Endothelial cell of umbilical vein (primary cell): ENCODE measurements at regions not wholly inside any gene's neighbourhood (a gene's known extent, or its start where the extent isn't known, plus 50 kb on each side); places are given as distances from the start of the nearest gene placed in this dataset.

Source experiments
- BruUV-seq: library from RNA; stranded (reverse); fragments of 400-500 nt; replicated peaks from 2 replicates; lab custom pipeline; 2021; lab: Mats Ljungman, UMichigan
- CTCF ChIA-PET: fragments of 300-600, 350-600 bp; sonication (Branson Sonifier 250); formaldehyde crosslinking; loops from one replicate; lab custom pipeline; 2021; ENCODE audit warnings: antibody characterized with exemption, inconsistent platforms; lab: Charles Lee
- POLR2A ChIA-PET: fragments of 300-600, 350-600 bp; sonication (Branson Sonifier 250); formaldehyde crosslinking; loops from one replicate; lab custom pipeline; 2021; ENCODE audit warnings: antibody characterized with exemption, inconsistent platforms; lab: Charles Lee
- DNase-seq: peaks from one replicate; pipeline ENCODE4 v3.0.0-alpha.2; 2011; ENCODE audit warnings: low read depth, low spot score
- FAIRE-seq: peaks from 2 replicates; lab custom pipeline; 2011; peaks lifted over from hg19 to GRCh38; lab: Jason Lieb, UNC
- H2AFZ ChIP-seq: 2 replicates; pipeline ENCODE4 v1.6.0; 2012; ENCODE audit warnings: low read depth, low read length, control low read depth, inconsistent platforms
- H3K27ac ChIP-seq: 2 replicates; pipeline ENCODE4 v1.5.1; 2011; ENCODE audit warnings: low read depth, mild to moderate bottlenecking, control low read depth, low read length, moderate library complexity; ENCODE audit not compliant: insufficient read depth
- H3K27me3 ChIP-seq, 2 experiments: 2 replicates each; pipeline versions ENCODE4 v1.6.0 to v1.6.1; 2011; ENCODE audit warnings: low read length in 2 of 2, mixed read lengths in 1 of 2; ENCODE audit not compliant: control insufficient read depth in 2 of 2, insufficient read depth in 2 of 2
- H3K36me3 ChIP-seq, 2 experiments: 2 replicates in 1 of 2; 3 replicates in 1 of 2; pipeline ENCODE4 v1.5.1; 2011; ENCODE audit warnings: low read length in 2 of 2, mild to moderate bottlenecking in 1 of 2, moderate library complexity in 1 of 2; ENCODE audit not compliant: control insufficient read depth in 2 of 2, insufficient read depth in 2 of 2; ENCODE audit errors: extremely low read depth in 1 of 2
- H3K4me1 ChIP-seq: 3 replicates; pipeline ENCODE4 v1.5.1; 2011; ENCODE audit warnings: mild to moderate bottlenecking, low read length; ENCODE audit not compliant: control insufficient read depth, insufficient read depth; ENCODE audit errors: extremely low read depth
- H3K4me2 ChIP-seq: 2 replicates; pipeline ENCODE4 v1.6.1; 2011; ENCODE audit warnings: low read length, control low read depth, mixed read lengths; ENCODE audit not compliant: insufficient read depth
- H3K4me3 ChIP-seq, 3 experiments: fragments of 200-600 bp in 1 of 3; sonication (generic), shearing (Covaris generic) in 1 of 3; replicated peaks in 1 of 3; 2 replicates each; pipeline ENCODE4 v1.5.1; 2011 to 2016; ENCODE audit warnings: control low read depth in 3 of 3, low read length in 3 of 3, mild to moderate bottlenecking in 2 of 3, inconsistent platforms in 1 of 3, low read depth in 1 of 3, moderate library complexity in 1 of 3; ENCODE audit not compliant: insufficient read depth in 1 of 3
- H3K79me2 ChIP-seq: 2 replicates; pipeline ENCODE4 v1.6.0; 2012; ENCODE audit warnings: low read length, inconsistent platforms; ENCODE audit not compliant: control insufficient read depth, insufficient read depth
- H3K9ac ChIP-seq: replicated peaks from 2 replicates; pipeline ENCODE3; 2011; ENCODE audit warnings: low read length, control low read depth; ENCODE audit not compliant: insufficient read depth; ENCODE audit errors: extremely low read depth
- H3K9me1 ChIP-seq: replicated peaks from 3 replicates; pipeline ENCODE4 v1.6.0; 2011; ENCODE audit warnings: mild to moderate bottlenecking, low read length; ENCODE audit not compliant: control insufficient read depth, insufficient read depth; ENCODE audit errors: extremely low read depth
- H3K9me3 ChIP-seq: replicated peaks from 2 replicates; pipeline ENCODE4 v1.5.1; 2012; ENCODE audit warnings: low read length, inconsistent platforms; ENCODE audit not compliant: control insufficient read depth, insufficient read depth
- H4K20me1 ChIP-seq: replicated peaks from 2 replicates; pipeline ENCODE3; 2011; ENCODE audit warnings: mild to moderate bottlenecking, low read length; ENCODE audit not compliant: control insufficient read depth, insufficient read depth; ENCODE audit errors: extremely low read depth
- CTCF ChIP-seq, 2 donors: IDR thresholded peaks; 1 replicate in 1 of 2; 2 replicates in 1 of 2; pipeline ENCODE4 v1.5.1; 2011; ENCODE audit warnings: low read length in 2 of 2, mild to moderate bottlenecking in 2 of 2, moderate library complexity in 2 of 2, control low read depth in 1 of 2, inconsistent platforms in 1 of 2, low read depth in 1 of 2; ENCODE audit not compliant: insufficient read depth in 1 of 2; ENCODE audit errors: extremely low read depth in 1 of 2
- EZH2 ChIP-seq: IDR thresholded peaks from 2 replicates; pipeline ENCODE4 v1.6.1; 2012; ENCODE audit warnings: borderline replicate concordance, low read depth, mild to moderate bottlenecking, moderate library complexity, low read length, inconsistent platforms; ENCODE audit not compliant: severe bottlenecking
- FOS ChIP-seq: IDR thresholded peaks from 2 replicates; pipeline ENCODE4 v1.6.1; 2011; ENCODE audit warnings: mild to moderate bottlenecking, low read length, moderate library complexity, borderline replicate concordance; ENCODE audit not compliant: insufficient read depth
- GATA2 ChIP-seq: IDR thresholded peaks from 2 replicates; pipeline ENCODE4 v1.7.0; 2011; ENCODE audit warnings: low read depth, mild to moderate bottlenecking, moderate library complexity, mixed read lengths, low read length; ENCODE audit not compliant: insufficient read length, insufficient read depth
- JUN ChIP-seq: IDR thresholded peaks from 2 replicates; pipeline ENCODE4 v1.6.1; 2011; ENCODE audit warnings: borderline replicate concordance, low read depth; ENCODE audit not compliant: insufficient read length, insufficient read depth
- MAX ChIP-seq: IDR thresholded peaks from 2 replicates; pipeline ENCODE4 v1.6.1; 2011; ENCODE audit not compliant: insufficient read depth, insufficient read length
- MYC ChIP-seq: IDR thresholded peaks from one replicate; pipeline ENCODE4 v1.6.1; 2011; ENCODE audit warnings: mild to moderate bottlenecking, low read depth, low read length
- POLR2A ChIP-seq: IDR thresholded peaks from 2 replicates; pipeline ENCODE4 v1.6.1; 2012; ENCODE audit warnings: low read depth, mild to moderate bottlenecking, control low read depth, low read length
- POLR2AphosphoS5 ChIP-seq: IDR thresholded peaks from 2 replicates; pipeline ENCODE4 v1.6.1; 2012; ENCODE audit warnings: low read depth, mild to moderate bottlenecking, control low read depth, low read length, moderate library complexity; ENCODE audit not compliant: insufficient read depth
- dilution Hi-C: fragments of 300-500 bp; cut with MboI; formaldehyde crosslinking; loops from one replicate; pipeline ENCODE4 v1.15.0; 2019; ENCODE audit warnings: low sequenced_read_pairs; ENCODE audit not compliant: extremely low pct_ligation_motif_present
- intact Hi-C: fragments of 100-400 bp; cut with micrococcal nuclease; formaldehyde crosslinking; loops from one replicate; pipeline ENCODE4 v1.10.0; 2022

DNA sequence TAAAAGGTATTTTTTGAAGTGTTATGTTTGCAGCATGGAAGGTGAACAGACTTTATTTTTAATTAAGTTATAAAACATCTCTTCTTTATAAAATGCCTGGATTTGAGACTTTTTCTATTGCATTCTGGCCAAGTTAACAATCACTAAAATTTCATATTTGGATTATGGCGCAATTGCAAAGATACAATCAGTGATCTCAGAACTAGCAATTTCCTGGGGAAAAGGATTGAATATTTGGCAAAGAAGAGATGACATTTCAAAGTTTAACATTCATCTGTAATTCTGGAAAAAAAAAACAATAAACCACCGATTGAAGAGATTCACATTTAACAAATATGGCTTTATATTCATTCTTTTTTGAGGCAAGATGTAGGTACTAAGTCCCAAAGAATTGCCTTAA, 378.0 kb downstream of the LRRC70 start:
- H3K27ac ChIP-seq = no peak overlapping the region
- H3K79me2 ChIP-seq = no peaks in the 10 kb centered on the region
- H2AFZ ChIP-seq = no peak overlapping the region
- no peaks in the 10 kb centered on the region for H3K36me3 ChIP-seq
- FAIRE-seq (no peak), DNase-seq (no peak)
- H3K4me2 ChIP-seq = no peak overlapping the region
- BruUV-seq = no TSS peak
- intact Hi-C loops (no loop called here), dilution Hi-C loops (no loop called here)
- ChIA-PET POLR2A (interaction anchor here (0.8 kb wide), 1 partner anchor 14 kb away, joined by 3 read pairs; no protein-coding TSS in a partner anchor), CTCF (no interaction called here)
- H3K9me3 ChIP-seq = no peaks in the 10 kb centered on the region
- no peaks in the 10 kb centered on the region for H3K27me3 ChIP-seq
- H3K4me3 ChIP-seq = no peak overlapping the region
- no peaks in the 10 kb centered on the region for H3K4me1 ChIP-seq
- no peaks in the 10 kb centered on the region for H3K9me1 ChIP-seq
- H4K20me1 ChIP-seq = no peaks in the 10 kb centered on the region
- TF ChIP-seq GATA2 (peak; percentile 61), POLR2A (no peak)
- H3K9ac ChIP-seq = no peak overlapping the region

GRCh38 chr5:62954578-62954977, 376.0 kb downstream of the LRRC70 start:
- FAIRE-seq = no peak
- Histone ChIP-seq H3K27ac (no peak overlapping the region), H3K9me3 (no peaks in the 10 kb centered on the region), H3K4me2 (no peak overlapping the region), H3K9ac (no peak overlapping the region), H3K4me3 (no peak overlapping the region), H4K20me1 (no peaks in the 10 kb centered on the region), H3K4me1 (no peaks in the 10 kb centered on the region), H3K9me1 (no peaks in the 10 kb centered on the region), H3K79me2 (no peaks in the 10 kb centered on the region), H3K36me3 (no peaks in the 10 kb centered on the region), H2AFZ (no peak overlapping the region), H3K27me3 (no peaks in the 10 kb centered on the region)
- TF ChIP-seq POLR2AphosphoS5 = no peak
- TF ChIP-seq FOS = no peak
- no peak for TF ChIP-seq MYC
- TF ChIP-seq MAX = no peak
- TF ChIP-seq POLR2A = no peak
- TF ChIP-seq GATA2 = no peak
- TF ChIP-seq CTCF (IDR thresholded peaks at IDR 0.05; ENCODE audit: extremely low read depth in 1 of 2, insufficient read depth in 1 of 2, low read depth in 1 of 2, low read length in 2 of 2) = no peak
- no peak for TF ChIP-seq JUN
- TF ChIP-seq EZH2 = no peak
- ChIA-PET POLR2A (no interaction called here), CTCF (no interaction called here)
- DNase-seq = no peak
- no TSS peak for BruUV-seq
- dilution Hi-C loops = no loop called here
- intact Hi-C loops = no loop called here
